Endothelial cell (in vitro differentiated cells): ENCODE measurements at regions not wholly inside any gene's neighbourhood (a gene's known extent, or its start where the extent isn't known, plus 50 kb on each side); places are given as distances from the start of the nearest gene placed in this dataset.
"Not testable (repeated sequence)": the region's sequence is repeated elsewhere in the genome, so short reads cannot be mapped to it uniquely, and the experiment has no call there.

ENCODE experiments used
- DNase-seq: peaks from one replicate; pipeline ENCODE4 v3.0.0; 2021; ENCODE audit warnings: low spot score
- H3K27ac Mint-ChIP-seq: one replicate; pipeline ENCODE4 v1.8.0; 2021; ENCODE audit warnings: mixed read lengths, inconsistent platforms; ENCODE audit not compliant: unreplicated experiment
- H3K27me3 Mint-ChIP-seq: one replicate; pipeline ENCODE4 v1.8.0; 2021; ENCODE audit warnings: mild to moderate bottlenecking, moderate library complexity, mixed read lengths, inconsistent platforms; ENCODE audit not compliant: unreplicated experiment
- H3K36me3 Mint-ChIP-seq: one replicate; pipeline ENCODE4 v1.8.0; 2021; ENCODE audit warnings: mild to moderate bottlenecking, low read depth, mixed read lengths, inconsistent platforms; ENCODE audit not compliant: unreplicated experiment
- H3K4me1 Mint-ChIP-seq: one replicate; pipeline ENCODE4 v1.8.0; 2021; ENCODE audit warnings: mild to moderate bottlenecking, mixed read lengths, inconsistent platforms; ENCODE audit not compliant: unreplicated experiment
- H3K4me3 Mint-ChIP-seq: one replicate; pipeline ENCODE4 v1.8.0; 2021; ENCODE audit warnings: mild to moderate bottlenecking, mixed read lengths, inconsistent platforms; ENCODE audit not compliant: unreplicated experiment
- H3K9me3 Mint-ChIP-seq: one replicate; pipeline ENCODE4 v1.8.0; 2021; ENCODE audit warnings: mixed read lengths, inconsistent platforms; ENCODE audit not compliant: unreplicated experiment
- TF ChIP-seq, protein P1 (sequence below): fragments of 200-600 bp; sonication (generic); IDR thresholded peaks from one replicate; pipeline ENCODE4 v1.5.0; 2021; ENCODE audit warnings: antibody characterized with exemption; ENCODE audit not compliant: unreplicated experiment

DNA sequence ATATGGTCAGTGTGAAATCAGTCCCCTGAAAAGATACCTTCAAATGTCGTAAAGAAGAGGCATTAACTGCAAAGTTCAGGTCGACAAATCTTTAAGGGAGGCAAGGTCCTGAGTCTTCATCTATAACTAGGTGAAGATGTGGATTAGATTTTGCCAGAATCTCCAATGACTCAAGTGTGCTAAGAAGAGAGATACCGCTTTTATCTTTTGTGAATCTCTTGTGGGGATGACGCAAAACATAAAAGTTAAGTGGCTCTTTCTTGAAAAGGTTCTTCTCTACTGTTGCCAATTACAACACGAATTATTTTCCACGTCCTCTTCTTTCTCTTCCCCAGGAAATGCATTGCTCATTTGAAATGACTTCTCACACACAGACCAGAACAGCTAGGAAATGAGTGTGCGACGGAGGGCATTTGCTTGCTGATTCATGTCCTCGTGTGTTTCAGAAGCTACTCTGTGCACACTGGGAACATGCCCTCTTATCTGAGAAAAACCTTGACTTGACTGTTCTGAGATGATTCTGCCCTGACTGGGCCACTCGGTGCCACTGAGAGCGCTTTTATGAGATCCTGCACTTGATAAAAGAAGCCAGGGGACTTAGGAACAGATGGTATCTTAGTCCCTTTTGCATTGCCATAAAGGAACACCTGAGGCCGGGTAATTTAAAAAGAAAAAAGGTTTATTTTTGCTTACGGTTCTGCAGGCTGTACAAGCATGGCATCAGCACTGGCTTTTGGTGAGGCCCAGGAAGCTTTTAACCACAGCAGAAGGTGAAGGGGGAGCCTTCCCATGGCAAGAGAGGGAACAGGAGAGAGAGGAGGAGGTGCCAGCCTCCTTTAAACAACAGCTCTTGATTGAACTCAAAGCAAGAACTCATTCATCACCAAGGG is 169.5 kb upstream of the PFKP start:
- TF ChIP-seq, protein P1, sequence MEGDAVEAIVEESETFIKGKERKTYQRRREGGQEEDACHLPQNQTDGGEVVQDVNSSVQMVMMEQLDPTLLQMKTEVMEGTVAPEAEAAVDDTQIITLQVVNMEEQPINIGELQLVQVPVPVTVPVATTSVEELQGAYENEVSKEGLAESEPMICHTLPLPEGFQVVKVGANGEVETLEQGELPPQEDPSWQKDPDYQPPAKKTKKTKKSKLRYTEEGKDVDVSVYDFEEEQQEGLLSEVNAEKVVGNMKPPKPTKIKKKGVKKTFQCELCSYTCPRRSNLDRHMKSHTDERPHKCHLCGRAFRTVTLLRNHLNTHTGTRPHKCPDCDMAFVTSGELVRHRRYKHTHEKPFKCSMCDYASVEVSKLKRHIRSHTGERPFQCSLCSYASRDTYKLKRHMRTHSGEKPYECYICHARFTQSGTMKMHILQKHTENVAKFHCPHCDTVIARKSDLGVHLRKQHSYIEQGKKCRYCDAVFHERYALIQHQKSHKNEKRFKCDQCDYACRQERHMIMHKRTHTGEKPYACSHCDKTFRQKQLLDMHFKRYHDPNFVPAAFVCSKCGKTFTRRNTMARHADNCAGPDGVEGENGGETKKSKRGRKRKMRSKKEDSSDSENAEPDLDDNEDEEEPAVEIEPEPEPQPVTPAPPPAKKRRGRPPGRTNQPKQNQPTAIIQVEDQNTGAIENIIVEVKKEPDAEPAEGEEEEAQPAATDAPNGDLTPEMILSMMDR, result no peak
- Mint-ChIP-seq H3K27me3 (no peaks in the 10 kb centered on the region), H3K9me3 (no peaks in the 10 kb centered on the region), H3K27ac (no peak overlapping the region), H3K4me3 (no peak overlapping the region), H3K4me1 (no peaks in the 10 kb centered on the region), H3K36me3 (no peaks in the 10 kb centered on the region)
- no peak for DNase-seq

DNA sequence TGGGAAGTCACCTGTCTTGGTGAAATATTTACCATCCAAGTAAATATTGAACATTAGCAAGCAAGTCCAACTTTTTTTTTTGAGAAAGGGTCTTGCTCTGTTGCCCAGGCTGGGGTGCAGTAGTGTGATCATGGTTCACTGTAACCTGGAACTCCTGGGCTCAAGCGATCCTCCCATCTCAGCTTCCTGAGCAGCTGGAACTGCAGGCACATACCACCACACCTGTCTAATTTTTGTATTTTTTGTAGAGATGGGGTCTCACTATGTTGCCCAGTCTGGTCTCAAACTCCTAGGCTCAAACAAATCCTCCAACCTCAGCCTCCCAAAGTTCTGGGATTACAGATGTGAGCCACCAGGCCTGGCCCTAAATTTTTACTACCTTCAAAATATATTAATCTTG is 171.0 kb upstream of the PFKP start:
- not testable (repeated sequence) for H3K4me3 Mint-ChIP-seq, H3K27me3 Mint-ChIP-seq, H3K27ac Mint-ChIP-seq, H3K9me3 Mint-ChIP-seq, H3K36me3 Mint-ChIP-seq, DNase-seq, H3K4me1 Mint-ChIP-seq

DNA sequence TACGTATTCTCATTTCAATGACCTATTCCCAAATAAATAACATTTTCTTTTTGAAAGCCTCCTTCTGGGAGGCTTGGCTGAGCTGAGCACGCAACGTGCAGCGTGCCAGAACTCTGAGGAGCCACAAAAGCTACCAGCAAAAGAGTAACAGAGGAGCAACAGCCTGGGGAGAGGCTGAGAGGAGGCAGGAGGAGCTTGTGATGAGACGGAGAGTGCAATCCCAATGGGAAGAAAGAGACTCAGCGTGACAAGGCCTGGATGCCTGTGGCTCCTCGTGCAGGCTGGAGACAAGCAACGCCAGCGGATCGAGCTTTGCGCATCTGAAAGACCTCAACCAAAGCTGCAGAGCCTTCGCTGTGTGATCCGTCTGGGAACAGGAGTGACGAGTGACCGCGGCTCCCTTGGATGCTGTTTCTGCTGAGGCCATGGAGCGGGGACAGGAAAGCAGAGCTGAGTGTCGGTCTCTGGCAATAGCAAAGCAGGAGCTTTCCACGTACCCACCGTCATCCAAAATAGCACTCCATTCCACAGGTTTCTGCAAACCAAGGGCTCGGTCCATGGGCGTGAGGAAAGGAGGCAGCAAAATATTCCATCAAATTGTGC is 171.7 kb upstream of the PFKP start:
- TF ChIP-seq, protein P1, result no peak
- no peak for DNase-seq
- H3K4me1 Mint-ChIP-seq, result no peaks in the 10 kb centered on the region
- H3K27ac Mint-ChIP-seq, result no peak overlapping the region
- no peaks in the 10 kb centered on the region for H3K9me3 Mint-ChIP-seq
- H3K4me3 Mint-ChIP-seq, result no peak overlapping the region
- H3K36me3 Mint-ChIP-seq, result no peaks in the 10 kb centered on the region
- no peaks in the 10 kb centered on the region for H3K27me3 Mint-ChIP-seq

DNA sequence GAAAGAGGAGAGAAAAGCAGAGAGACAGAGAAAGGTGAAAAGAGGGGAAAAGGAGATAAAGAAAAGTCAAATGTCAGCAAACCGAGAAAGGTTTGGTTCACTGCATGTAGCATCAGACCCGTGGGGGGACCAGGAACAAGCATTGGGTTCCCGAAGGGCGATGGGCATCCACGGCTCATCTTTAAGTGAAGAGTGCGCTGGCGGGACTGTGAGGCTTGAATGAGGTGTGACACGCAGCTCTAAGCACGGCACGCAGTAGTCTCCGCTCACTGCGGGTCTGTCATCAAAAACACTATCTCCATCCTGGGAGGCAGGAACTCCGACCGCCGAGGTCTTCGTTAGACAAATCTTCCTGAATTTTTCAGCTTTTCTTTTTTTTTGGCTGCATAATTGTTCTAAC is 173.4 kb upstream of the PFKP start:
- H3K4me3 Mint-ChIP-seq, result no peak overlapping the region
- TF ChIP-seq, protein P1, result no peak
- H3K27me3 Mint-ChIP-seq, result no peaks in the 10 kb centered on the region
- H3K4me1 Mint-ChIP-seq, result no peaks in the 10 kb centered on the region
- no peak for DNase-seq
- no peaks in the 10 kb centered on the region for H3K9me3 Mint-ChIP-seq
- H3K36me3 Mint-ChIP-seq, result no peaks in the 10 kb centered on the region
- H3K27ac Mint-ChIP-seq, result no peak overlapping the region

DNA sequence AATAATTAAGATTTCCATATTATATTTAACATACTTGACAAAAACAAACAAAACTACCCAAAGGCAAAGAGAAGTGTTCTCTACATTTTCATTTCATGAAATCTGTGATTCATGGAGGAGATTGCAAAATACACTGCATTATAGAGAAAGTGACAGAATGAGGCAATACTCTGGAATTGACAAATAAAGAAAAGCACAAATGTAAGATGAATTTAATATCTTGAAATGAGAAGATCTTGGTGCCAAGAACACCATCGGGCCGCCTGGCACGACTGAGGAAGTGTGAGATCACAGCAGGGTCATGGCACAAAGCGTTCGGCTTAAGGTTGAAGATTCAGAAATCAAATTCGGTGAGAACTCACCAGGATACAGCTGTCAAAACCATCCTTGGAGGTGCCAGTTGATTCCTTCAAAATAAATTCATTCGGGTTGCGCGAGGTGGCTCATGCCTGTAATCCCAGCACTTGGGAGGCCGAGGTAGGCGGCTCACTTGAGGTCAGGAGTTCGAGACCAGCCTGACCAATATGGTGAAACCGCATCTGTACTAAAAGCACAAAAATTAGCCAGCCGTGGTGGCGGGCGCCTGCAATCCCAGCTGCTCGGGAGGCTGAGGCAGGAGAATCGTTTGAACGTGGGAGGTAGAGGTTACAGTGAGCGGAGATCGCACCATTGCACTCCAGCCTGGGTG is 174.0 kb upstream of the PFKP start:
- Mint-ChIP-seq H3K9me3 (no peaks in the 10 kb centered on the region), H3K4me3 (no peak overlapping the region), H3K27ac (no peak overlapping the region), H3K27me3 (peaks cover 2% of the 10 kb centered on the region), H3K4me1 (no peaks in the 10 kb centered on the region), H3K36me3 (no peaks in the 10 kb centered on the region)
- TF ChIP-seq, protein P1, result no peak
- DNase-seq, result no peak
